DOHH2 (cell line): ENCODE measurements at regions not wholly inside any gene's neighbourhood (a gene's known extent, or its start where the extent isn't known, plus 50 kb on each side); places are given as distances from the start of the nearest gene placed in this dataset.

Experiments used
- H3F3A ChIP-seq: fragments of 200-600 bp; sonication (generic), shearing (Covaris generic); 2 replicates; pipeline ENCODE4 v1.6.0; 2016; ENCODE audit warnings: antibody characterized with exemption, mild to moderate bottlenecking; ENCODE audit not compliant: control insufficient read depth, insufficient read depth
- H3K27ac ChIP-seq: fragments of 200-600 bp; sonication (generic); 2 replicates; pipeline ENCODE4 v1.5.1; 2014; ENCODE audit warnings: low read depth, mild to moderate bottlenecking, low read length, moderate library complexity
- H3K27me3 ChIP-seq: fragments of 200-600 bp; sonication (generic); 2 replicates; pipeline ENCODE4 v1.6.1; 2014; ENCODE audit warnings: mild to moderate bottlenecking, low read length, mixed read lengths; ENCODE audit not compliant: control insufficient read depth
- H3K36me3 ChIP-seq: fragments of 200-600 bp; sonication (generic); 2 replicates; pipeline ENCODE4 v1.6.1; 2014; ENCODE audit warnings: mild to moderate bottlenecking, low read length, moderate library complexity, mixed read lengths; ENCODE audit not compliant: control insufficient read depth
- H3K4me1 ChIP-seq: fragments of 200-600 bp; sonication (generic); 2 replicates; pipeline ENCODE4 v1.6.1; 2014; ENCODE audit warnings: mild to moderate bottlenecking, low read length, mixed read lengths; ENCODE audit not compliant: control insufficient read depth
- H3K4me2 ChIP-seq: fragments of 200-600 bp; sonication (generic); 2 replicates; pipeline ENCODE4 v1.6.0; 2014; ENCODE audit warnings: mild to moderate bottlenecking, low read length, moderate library complexity
- H3K4me3 ChIP-seq: fragments of 200-600 bp; sonication (generic); 2 replicates; pipeline ENCODE4 v1.5.1; 2014; ENCODE audit warnings: mild to moderate bottlenecking, low read length, mixed read lengths
- H3K79me2 ChIP-seq: fragments of 200-600 bp; sonication (generic); 2 replicates; pipeline ENCODE4 v1.6.1; 2014; ENCODE audit warnings: mild to moderate bottlenecking, low read length, mixed read lengths; ENCODE audit not compliant: control insufficient read depth
- H3K9me2 ChIP-seq: fragments of 200-600 bp; sonication (generic); replicated peaks from 2 replicates; pipeline ENCODE4 v1.6.1; 2014; ENCODE audit warnings: mild to moderate bottlenecking, low read length, mixed read lengths; ENCODE audit not compliant: control insufficient read depth
- H3K9me3 ChIP-seq: fragments of 200-600 bp; sonication (generic); 2 replicates; pipeline ENCODE4 v1.6.1; 2014; ENCODE audit warnings: antibody characterized with exemption, low read length, mixed read lengths; ENCODE audit not compliant: control insufficient read depth, insufficient read depth
- H4K20me1 ChIP-seq: fragments of 200-600 bp; sonication (generic); 2 replicates; pipeline ENCODE4 v1.6.0; 2014; ENCODE audit warnings: low read depth, mild to moderate bottlenecking, antibody characterized with exemption, low read length, moderate library complexity; ENCODE audit not compliant: control insufficient read depth, insufficient read depth
- EZH2phosphoT487 ChIP-seq: fragments of 200-600 bp; sonication (generic); IDR thresholded peaks from 2 replicates; pipeline ENCODE4 v1.6.1; 2017; ENCODE audit warnings: borderline replicate concordance, mild to moderate bottlenecking, antibody characterized with exemption, low read length, moderate library complexity, mixed read lengths
- TF ChIP-seq, protein P1 (sequence below): fragments of 200-600 bp; sonication (generic); IDR thresholded peaks from one replicate; pipeline ENCODE4 v1.5.1; 2014; ENCODE audit warnings: antibody characterized with exemption, mild to moderate bottlenecking, low read depth, low read length; ENCODE audit not compliant: poor library complexity, severe bottlenecking

- no peaks in the 10 kb centered on the region for H3K79me2 ChIP-seq
- H3K27me3 ChIP-seq, result no peaks in the 10 kb centered on the region
- TF ChIP-seq EZH2phosphoT487, result no peak
- TF ChIP-seq, protein P1, sequence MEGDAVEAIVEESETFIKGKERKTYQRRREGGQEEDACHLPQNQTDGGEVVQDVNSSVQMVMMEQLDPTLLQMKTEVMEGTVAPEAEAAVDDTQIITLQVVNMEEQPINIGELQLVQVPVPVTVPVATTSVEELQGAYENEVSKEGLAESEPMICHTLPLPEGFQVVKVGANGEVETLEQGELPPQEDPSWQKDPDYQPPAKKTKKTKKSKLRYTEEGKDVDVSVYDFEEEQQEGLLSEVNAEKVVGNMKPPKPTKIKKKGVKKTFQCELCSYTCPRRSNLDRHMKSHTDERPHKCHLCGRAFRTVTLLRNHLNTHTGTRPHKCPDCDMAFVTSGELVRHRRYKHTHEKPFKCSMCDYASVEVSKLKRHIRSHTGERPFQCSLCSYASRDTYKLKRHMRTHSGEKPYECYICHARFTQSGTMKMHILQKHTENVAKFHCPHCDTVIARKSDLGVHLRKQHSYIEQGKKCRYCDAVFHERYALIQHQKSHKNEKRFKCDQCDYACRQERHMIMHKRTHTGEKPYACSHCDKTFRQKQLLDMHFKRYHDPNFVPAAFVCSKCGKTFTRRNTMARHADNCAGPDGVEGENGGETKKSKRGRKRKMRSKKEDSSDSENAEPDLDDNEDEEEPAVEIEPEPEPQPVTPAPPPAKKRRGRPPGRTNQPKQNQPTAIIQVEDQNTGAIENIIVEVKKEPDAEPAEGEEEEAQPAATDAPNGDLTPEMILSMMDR, result no peak
- peak overlapping the region; percentile 85 for H3K4me2 ChIP-seq
- no peaks in the 10 kb centered on the region for H4K20me1 ChIP-seq
- H3K9me3 ChIP-seq, result peaks cover 5% of the 10 kb centered on the region; the same call in 1 of the 2 replicates
- H3K4me3 ChIP-seq, result peak overlapping the region; percentile 66
- peaks cover 27% of the 10 kb centered on the region for H3F3A ChIP-seq
- no peaks in the 10 kb centered on the region for H3K9me2 ChIP-seq
- peaks cover 3% of the 10 kb centered on the region; the same call in 1 of the 2 replicates for H3K36me3 ChIP-seq
- H3K4me1 ChIP-seq, result peaks cover 80% of the 10 kb centered on the region
- H3K27ac ChIP-seq, result peak overlapping the region; percentile 99
Observed at GRCh38 chr6:104640150-104640700, 219.5 kb downstream of the HACE1 start.

DNA sequence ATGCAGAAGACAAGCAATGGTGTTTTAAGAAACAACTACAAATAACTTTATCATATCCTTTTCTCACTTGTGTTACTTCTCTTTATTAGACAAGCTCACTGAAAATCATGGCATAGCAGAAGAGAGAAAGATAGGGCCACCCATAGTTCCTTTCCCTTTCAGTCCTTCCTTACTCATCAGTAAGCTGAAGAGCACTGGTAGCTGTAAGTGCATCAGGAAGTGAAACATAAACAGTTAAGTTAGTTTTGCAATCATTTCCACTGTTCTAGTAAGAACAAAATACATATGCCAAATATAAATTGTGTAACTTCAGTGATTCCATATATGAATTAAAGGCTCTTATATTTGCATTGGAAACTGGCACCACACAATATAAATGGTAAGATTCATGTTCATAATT, 220.1 kb downstream of the HACE1 start:
- Histone ChIP-seq H3K9me3 (peaks cover 9% of the 10 kb centered on the region; the same call in 1 of the 2 replicates), H3K27me3 (no peaks in the 10 kb centered on the region), H3K27ac (peak overlapping the region; percentile 99), H3F3A (peaks cover 27% of the 10 kb centered on the region), H3K79me2 (no peaks in the 10 kb centered on the region), H3K4me3 (peak overlapping the region; percentile 66), H4K20me1 (no peaks in the 10 kb centered on the region), H3K4me1 (peaks cover 75% of the 10 kb centered on the region), H3K9me2 (no peaks in the 10 kb centered on the region), H3K36me3 (peaks cover 3% of the 10 kb centered on the region; the same call in 1 of the 2 replicates), H3K4me2 (peak overlapping the region; percentile 85)
- TF ChIP-seq, protein P1, result no peak
- TF ChIP-seq EZH2phosphoT487, result no peak

GRCh38 chr6:104638841-104639290, 220.9 kb downstream of the HACE1 start:
- TF ChIP-seq, protein P1, result no peak
- no peak for TF ChIP-seq EZH2phosphoT487
- Histone ChIP-seq H3K4me2 (peak overlapping the region; percentile 85), H3K4me3 (peak overlapping the region; percentile 66), H3K4me1 (peaks cover 67% of the 10 kb centered on the region), H4K20me1 (no peaks in the 10 kb centered on the region), H3F3A (peaks cover 27% of the 10 kb centered on the region), H3K9me2 (no peaks in the 10 kb centered on the region), H3K27ac (peak overlapping the region; percentile 99), H3K36me3 (peaks cover 3% of the 10 kb centered on the region; the same call in 1 of the 2 replicates), H3K9me3 (peaks cover 9% of the 10 kb centered on the region; the same call in 1 of the 2 replicates), H3K79me2 (no peaks in the 10 kb centered on the region), H3K27me3 (no peaks in the 10 kb centered on the region)
